ENCODE measurements at regions not wholly inside any gene's neighbourhood (a gene's known extent, or its start where the extent isn't known, plus 50 kb on each side); places are given as distances from the start of the nearest gene placed in this dataset.

GRCh38 chr17:73867056-73867455 lies 222.8 kb upstream of the SDK2 start:
- Mint-ChIP-seq H3K27me3 (no peaks in the 10 kb centered on the region), H3K36me3 (no peaks in the 10 kb centered on the region), H3K4me3 (no peak overlapping the region), H3K27ac (no peak overlapping the region), H3K9me3 (no peaks in the 10 kb centered on the region), H3K4me1 (peaks cover 0 to 6% (median 0%) of the 10 kb centered on the region in 3 donors)
- Histone ChIP-seq H3K27ac (ENCODE audit: low read length) (no peak overlapping the region), H3K36me3 (ENCODE audit: control insufficient read depth in 2 of 2, extremely low read depth in 1 of 2, insufficient read depth in 1 of 2, low read length in 1 of 2) (no peaks in the 10 kb centered on the region), H3K4me1 (ENCODE audit: control insufficient read depth in 1 of 2, extremely low read depth in 1 of 2, insufficient read depth in 2 of 2, low read length in 2 of 2) (no peaks in the 10 kb centered on the region), H3K4me3 (ENCODE audit: control insufficient read depth in 1 of 2, extremely low read depth in 1 of 2, low read length in 1 of 2) (no peak overlapping the region), H3K9me3 (no peaks in the 10 kb centered on the region), H3K27me3 (replicated peaks in 1 of 2; ENCODE audit: control insufficient read depth in 2 of 2, extremely low read depth in 1 of 2, insufficient read depth in 2 of 2, low read length in 1 of 2) (peaks cover 0 to 14% of the 10 kb centered on the region in 2 experiments)
- ChIA-PET POLR2A (no interaction called here), CTCF (no interaction called here)
- 65% methylated on average over 10 of the region's 12 CpGs for WGBS (ENCODE audit: insufficient coverage)
- DNase-seq = no peak
- no peak for ATAC-seq (replicated peaks in 1 of 4)

- Histone ChIP-seq H3K9me3 (no peaks in the 10 kb centered on the region), H3K27ac (ENCODE audit: low read length) (no peak overlapping the region), H3K4me3 (ENCODE audit: control insufficient read depth in 1 of 2, extremely low read depth in 1 of 2, low read length in 1 of 2) (no peak overlapping the region), H3K36me3 (ENCODE audit: control insufficient read depth in 2 of 2, extremely low read depth in 1 of 2, insufficient read depth in 1 of 2, low read length in 1 of 2) (no peaks in the 10 kb centered on the region), H3K27me3 (replicated peaks in 1 of 2; ENCODE audit: control insufficient read depth in 2 of 2, extremely low read depth in 1 of 2, insufficient read depth in 2 of 2, low read length in 1 of 2) (peaks cover 0 to 7% of the 10 kb centered on the region in 2 experiments), H3K4me1 (ENCODE audit: control insufficient read depth in 1 of 2, extremely low read depth in 1 of 2, insufficient read depth in 2 of 2, low read length in 2 of 2) (no peaks in the 10 kb centered on the region)
- H3K27me3 Mint-ChIP-seq = no peaks in the 10 kb centered on the region
- ChIA-PET POLR2A (no interaction called here), CTCF (no interaction called here)
- H3K4me1 Mint-ChIP-seq = peaks cover 0 to 6% (median 0%) of the 10 kb centered on the region in 3 donors
- ATAC-seq (replicated peaks in 1 of 4) (no peak), DNase-seq (no peak)
- no peaks in the 10 kb centered on the region for H3K9me3 Mint-ChIP-seq
- 100% methylated on average over 1 of the region's 6 CpGs for WGBS (ENCODE audit: insufficient coverage)
- H3K27ac Mint-ChIP-seq = no peak overlapping the region
- H3K4me3 Mint-ChIP-seq = no peak overlapping the region
- H3K36me3 Mint-ChIP-seq = no peaks in the 10 kb centered on the region
These were observed 225.8 kb upstream of the SDK2 start for GRCh38 chr17:73870068-73870467.

DNA sequence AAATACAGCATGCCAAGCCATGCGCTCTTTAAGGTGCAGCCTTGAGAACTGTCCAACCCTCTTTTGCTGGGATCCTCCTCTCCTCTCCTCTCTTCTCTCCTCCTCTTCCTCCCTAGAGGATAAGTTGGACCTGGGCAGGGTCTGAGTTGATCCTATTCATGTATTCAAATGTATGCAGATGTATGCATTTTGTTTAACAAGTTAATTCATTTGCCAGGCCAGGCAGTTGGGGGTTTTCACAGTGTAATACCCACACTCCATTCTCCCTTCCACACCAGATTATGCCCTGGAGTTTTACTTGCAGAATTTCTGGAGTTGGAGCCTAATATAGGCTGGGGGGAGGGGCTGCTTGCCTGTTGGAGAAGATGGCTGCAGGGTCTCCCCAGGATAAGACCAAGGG lies 226.2 kb upstream of the SDK2 start:
- WGBS (ENCODE audit: insufficient coverage) = no CpG with 5 or more reads among the region's 1 CpG
- Histone ChIP-seq H3K4me1 (ENCODE audit: control insufficient read depth in 1 of 2, extremely low read depth in 1 of 2, insufficient read depth in 2 of 2, low read length in 2 of 2) (no peaks in the 10 kb centered on the region), H3K27me3 (replicated peaks in 1 of 2; ENCODE audit: control insufficient read depth in 2 of 2, extremely low read depth in 1 of 2, insufficient read depth in 2 of 2, low read length in 1 of 2) (peaks cover 0 to 7% of the 10 kb centered on the region in 2 experiments), H3K27ac (ENCODE audit: low read length) (no peak overlapping the region), H3K9me3 (no peaks in the 10 kb centered on the region), H3K36me3 (ENCODE audit: control insufficient read depth in 2 of 2, extremely low read depth in 1 of 2, insufficient read depth in 1 of 2, low read length in 1 of 2) (no peaks in the 10 kb centered on the region), H3K4me3 (ENCODE audit: control insufficient read depth in 1 of 2, extremely low read depth in 1 of 2, low read length in 1 of 2) (no peak overlapping the region)
- ChIA-PET CTCF (no interaction called here), POLR2A (no interaction called here)
- Mint-ChIP-seq H3K27me3 (no peaks in the 10 kb centered on the region), H3K27ac (no peak overlapping the region), H3K36me3 (no peaks in the 10 kb centered on the region), H3K4me3 (no peak overlapping the region), H3K4me1 (peaks cover 0 to 6% (median 0%) of the 10 kb centered on the region in 3 donors), H3K9me3 (no peaks in the 10 kb centered on the region)
- ATAC-seq (replicated peaks in 1 of 4) (no peak), DNase-seq (no peak)

GRCh38 chr17:73872816-73873215 lies 228.6 kb upstream of the SDK2 start:
- POLR2A ChIA-PET = interaction anchor here in 1 of 2 donors (0.7 kb wide), 1 partner anchor 117 kb away, joined by 5 read pairs; no protein-coding TSS in a partner anchor
- Histone ChIP-seq H3K9me3 (no peaks in the 10 kb centered on the region), H3K27me3 (replicated peaks in 1 of 2; ENCODE audit: control insufficient read depth in 2 of 2, extremely low read depth in 1 of 2, insufficient read depth in 2 of 2, low read length in 1 of 2) (peaks cover 0 to 12% of the 10 kb centered on the region in 2 experiments), H3K27ac (ENCODE audit: low read length) (no peak overlapping the region), H3K4me1 (ENCODE audit: control insufficient read depth in 1 of 2, extremely low read depth in 1 of 2, insufficient read depth in 2 of 2, low read length in 2 of 2) (no peaks in the 10 kb centered on the region), H3K4me3 (ENCODE audit: control insufficient read depth in 1 of 2, extremely low read depth in 1 of 2, low read length in 1 of 2) (no peak overlapping the region), H3K36me3 (ENCODE audit: control insufficient read depth in 2 of 2, extremely low read depth in 1 of 2, insufficient read depth in 1 of 2, low read length in 1 of 2) (no peaks in the 10 kb centered on the region)
- no peak overlapping the region for H3K27ac Mint-ChIP-seq
- no peaks in the 10 kb centered on the region for H3K36me3 Mint-ChIP-seq
- ATAC-seq (replicated peaks in 1 of 4) = no peak
- H3K9me3 Mint-ChIP-seq = no peaks in the 10 kb centered on the region
- DNase-seq = no peak
- peaks cover 0 to 2% of the 10 kb centered on the region in 2 donors for H3K27me3 Mint-ChIP-seq
- 89% methylated on average over 1 of the region's 3 CpGs for WGBS (ENCODE audit: insufficient coverage)
- no peak overlapping the region for H3K4me3 Mint-ChIP-seq
- CTCF ChIA-PET = interaction anchor here in 1 of 2 donors (0.6 kb wide), 1 partner anchor 13 kb away, joined by 4 read pairs; no protein-coding TSS in a partner anchor
- peaks cover 0 to 6% (median 0%) of the 10 kb centered on the region in 3 donors for H3K4me1 Mint-ChIP-seq

GRCh38 chr17:73874008-73874720 lies 229.9 kb upstream of the SDK2 start:
- Histone ChIP-seq H3K9me3 (no peaks in the 10 kb centered on the region), H3K27me3 (replicated peaks in 1 of 2; ENCODE audit: control insufficient read depth in 2 of 2, extremely low read depth in 1 of 2, insufficient read depth in 2 of 2, low read length in 1 of 2) (peaks cover 0 to 14% of the 10 kb centered on the region in 2 experiments), H3K4me1 (ENCODE audit: control insufficient read depth in 1 of 2, extremely low read depth in 1 of 2, insufficient read depth in 2 of 2, low read length in 2 of 2) (no peaks in the 10 kb centered on the region), H3K36me3 (ENCODE audit: control insufficient read depth in 2 of 2, extremely low read depth in 1 of 2, insufficient read depth in 1 of 2, low read length in 1 of 2) (no peaks in the 10 kb centered on the region), H3K27ac (ENCODE audit: low read length) (no peak overlapping the region), H3K4me3 (ENCODE audit: control insufficient read depth in 1 of 2, extremely low read depth in 1 of 2, low read length in 1 of 2) (no peak overlapping the region)
- no peaks in the 10 kb centered on the region for H3K9me3 Mint-ChIP-seq
- CTCF ChIA-PET = no interaction called here
- H3K27me3 Mint-ChIP-seq = peaks cover 0 to 2% of the 10 kb centered on the region in 2 donors
- peak overlapping the region in 1 of 2 donors; percentile 18 for H3K27ac Mint-ChIP-seq
- H3K4me3 Mint-ChIP-seq = no peak overlapping the region
- ATAC-seq (replicated peaks in 1 of 4) (no peak), DNase-seq (no peak)
- H3K36me3 Mint-ChIP-seq = no peaks in the 10 kb centered on the region
- 74% methylated on average over 3 of the region's 6 CpGs for WGBS (ENCODE audit: insufficient coverage)
- peaks cover 0 to 6% (median 0%) of the 10 kb centered on the region in 3 donors for H3K4me1 Mint-ChIP-seq
- POLR2A ChIA-PET = no interaction called here

DNA sequence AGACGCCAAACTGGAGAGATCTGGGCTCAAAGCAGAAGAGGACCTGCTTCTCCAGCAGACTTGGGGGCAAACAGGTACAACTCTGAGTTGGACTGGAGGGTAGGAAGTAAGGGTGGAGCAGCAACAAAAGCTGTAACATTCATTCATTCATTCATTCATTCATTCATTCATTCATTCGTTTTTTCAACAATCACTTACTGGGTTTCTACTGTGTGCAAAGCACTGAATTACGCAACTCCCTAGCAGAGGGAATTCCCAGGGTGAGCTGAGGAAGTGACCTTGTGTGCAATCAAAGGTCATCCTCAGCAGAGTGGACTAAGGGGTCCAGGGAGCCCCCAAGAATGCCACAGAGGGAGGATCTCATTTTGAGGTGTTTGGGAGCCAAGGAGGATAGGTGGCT lies 231.1 kb upstream of the SDK2 start:
- ChIA-PET POLR2A (no interaction called here), CTCF (no interaction called here)
- peaks cover 0 to 4% of the 10 kb centered on the region in 2 donors for H3K27me3 Mint-ChIP-seq
- Histone ChIP-seq H3K9me3 (no peaks in the 10 kb centered on the region), H3K4me1 (ENCODE audit: control insufficient read depth in 1 of 2, extremely low read depth in 1 of 2, insufficient read depth in 2 of 2, low read length in 2 of 2) (no peaks in the 10 kb centered on the region), H3K36me3 (ENCODE audit: control insufficient read depth in 2 of 2, extremely low read depth in 1 of 2, insufficient read depth in 1 of 2, low read length in 1 of 2) (no peaks in the 10 kb centered on the region), H3K27me3 (replicated peaks in 1 of 2; ENCODE audit: control insufficient read depth in 2 of 2, extremely low read depth in 1 of 2, insufficient read depth in 2 of 2, low read length in 1 of 2) (peaks cover 0 to 14% of the 10 kb centered on the region in 2 experiments), H3K27ac (ENCODE audit: low read length) (no peak overlapping the region), H3K4me3 (ENCODE audit: control insufficient read depth in 1 of 2, extremely low read depth in 1 of 2, low read length in 1 of 2) (no peak overlapping the region)
- H3K36me3 Mint-ChIP-seq = no peaks in the 10 kb centered on the region
- no peak for ATAC-seq (replicated peaks in 1 of 4)
- H3K27ac Mint-ChIP-seq = no peak overlapping the region
- no peaks in the 10 kb centered on the region for H3K9me3 Mint-ChIP-seq
- no CpG with 5 or more reads among the region's 3 CpGs for WGBS (ENCODE audit: insufficient coverage)
- no peak overlapping the region for H3K4me3 Mint-ChIP-seq
- no peak for DNase-seq
- H3K4me1 Mint-ChIP-seq = peaks cover 0 to 6% (median 0%) of the 10 kb centered on the region in 3 donors
